Thyroid gland (tissue), 4 donors: ENCODE measurements at regions not wholly inside any gene's neighbourhood (a gene's known extent, or its start where the extent isn't known, plus 50 kb on each side); places are given as distances from the start of the nearest gene placed in this dataset.

Source experiments
- DNase-seq, 2 donors: peaks; one replicate each; pipeline ENCODE4 v3.0.0-alpha.2; 2019
- H3K27ac ChIP-seq, 3 donors: fragments of 200-600 bp; sonication (generic); 1 replicate in 2 of 3; 2 replicates in 1 of 3; pipeline ENCODE4 v1.5.1; 2016 to 2019; ENCODE audit warnings: mild to moderate bottlenecking in 1 of 3, moderate library complexity in 1 of 3
- H3K27me3 ChIP-seq: fragments of 200-600 bp; sonication (generic); one replicate; pipeline ENCODE4 v1.5.1; 2019
- H3K36me3 ChIP-seq, 2 donors: fragments of 200-600 bp; sonication (generic); one replicate each; pipeline ENCODE4 v1.5.1; 2016 to 2019
- H3K4me1 ChIP-seq, 2 donors: fragments of 200-600 bp; sonication (generic); one replicate each; pipeline ENCODE4 v1.5.1; 2017 to 2019
- H3K4me3 ChIP-seq, 3 donors: fragments of 200-600 bp; sonication (generic); replicated peaks in 1 of 3; 1 replicate in 2 of 3; 2 replicates in 1 of 3; pipeline ENCODE4 v1.5.1; 2016; ENCODE audit warnings: mild to moderate bottlenecking in 1 of 3
- H3K9me3 ChIP-seq: fragments of 200-600 bp; sonication (generic); one replicate; pipeline ENCODE4 v1.5.1; 2017
- POLR2A ChIP-seq, 2 donors: fragments of 450-650 bp; IDR thresholded peaks; one replicate each; pipeline ENCODE4 v1.6.1; 2017; ENCODE audit warnings: antibody characterized with exemption in 2 of 2, mild to moderate bottlenecking in 2 of 2, moderate library complexity in 1 of 2
- WGBS, 2 donors: methylation state at CpG; one replicate each; pipeline ENCODE4 v1.1.5; 2017; 5-methylcytosine and 5-hydroxymethylcytosine counted together
- intact Hi-C: fragments of 100-400 bp; cut with DNase I; formaldehyde crosslinking; loops from one replicate; pipeline ENCODE4 v1.15.1; 2023
- TF ChIP-seq, protein P1 (sequence below), 6 experiments: fragments of 200-600 bp in 3 of 6; fragments of 450-650 bp in 3 of 6; sonication (generic) in 3 of 6; IDR thresholded peaks; one replicate each; pipeline ENCODE4 v1.5.1; 2016 to 2019; ENCODE audit warnings: antibody characterized with exemption in 6 of 6, mild to moderate bottlenecking in 2 of 6, inconsistent platforms in 1 of 6, moderate library complexity in 1 of 6

DNA sequence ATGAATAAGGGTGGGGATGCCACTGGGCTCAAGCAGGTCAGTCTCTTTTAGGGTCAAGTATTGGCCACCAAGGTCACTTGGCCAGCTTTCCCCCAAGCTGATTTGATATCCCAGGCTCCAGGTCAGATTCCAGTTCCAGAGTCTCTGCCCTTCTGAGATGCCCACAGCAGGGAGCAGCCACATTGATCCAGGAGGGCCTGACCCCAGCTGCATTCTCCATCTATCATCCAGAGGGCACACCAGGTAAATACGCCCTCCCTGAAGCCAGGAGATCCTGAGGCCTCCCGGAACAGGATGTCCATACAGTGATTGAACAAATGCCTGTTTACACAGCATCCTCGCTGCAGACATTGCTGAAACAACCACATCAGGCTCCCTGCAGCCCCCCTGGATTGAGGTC lies 264.6 kb upstream of the TLE3 start:
- DNase-seq: no peak
- Histone ChIP-seq H3K27ac (no peak overlapping the region), H3K4me3 (no peak overlapping the region), H3K27me3 (no peaks in the 10 kb centered on the region), H3K9me3 (no peaks in the 10 kb centered on the region), H3K36me3 (no peaks in the 10 kb centered on the region), H3K4me1 (no peaks in the 10 kb centered on the region)
- intact Hi-C loops: no loop called here
- TF ChIP-seq, protein P1, sequence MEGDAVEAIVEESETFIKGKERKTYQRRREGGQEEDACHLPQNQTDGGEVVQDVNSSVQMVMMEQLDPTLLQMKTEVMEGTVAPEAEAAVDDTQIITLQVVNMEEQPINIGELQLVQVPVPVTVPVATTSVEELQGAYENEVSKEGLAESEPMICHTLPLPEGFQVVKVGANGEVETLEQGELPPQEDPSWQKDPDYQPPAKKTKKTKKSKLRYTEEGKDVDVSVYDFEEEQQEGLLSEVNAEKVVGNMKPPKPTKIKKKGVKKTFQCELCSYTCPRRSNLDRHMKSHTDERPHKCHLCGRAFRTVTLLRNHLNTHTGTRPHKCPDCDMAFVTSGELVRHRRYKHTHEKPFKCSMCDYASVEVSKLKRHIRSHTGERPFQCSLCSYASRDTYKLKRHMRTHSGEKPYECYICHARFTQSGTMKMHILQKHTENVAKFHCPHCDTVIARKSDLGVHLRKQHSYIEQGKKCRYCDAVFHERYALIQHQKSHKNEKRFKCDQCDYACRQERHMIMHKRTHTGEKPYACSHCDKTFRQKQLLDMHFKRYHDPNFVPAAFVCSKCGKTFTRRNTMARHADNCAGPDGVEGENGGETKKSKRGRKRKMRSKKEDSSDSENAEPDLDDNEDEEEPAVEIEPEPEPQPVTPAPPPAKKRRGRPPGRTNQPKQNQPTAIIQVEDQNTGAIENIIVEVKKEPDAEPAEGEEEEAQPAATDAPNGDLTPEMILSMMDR (IDR thresholded peaks at IDR 0.05): no peak
- no peak for TF ChIP-seq POLR2A (IDR thresholded peaks at IDR 0.05)
- 72 to 92% methylated on average over 2 to 3 of the region's 3 CpGs for WGBS, 2 donors

DNA sequence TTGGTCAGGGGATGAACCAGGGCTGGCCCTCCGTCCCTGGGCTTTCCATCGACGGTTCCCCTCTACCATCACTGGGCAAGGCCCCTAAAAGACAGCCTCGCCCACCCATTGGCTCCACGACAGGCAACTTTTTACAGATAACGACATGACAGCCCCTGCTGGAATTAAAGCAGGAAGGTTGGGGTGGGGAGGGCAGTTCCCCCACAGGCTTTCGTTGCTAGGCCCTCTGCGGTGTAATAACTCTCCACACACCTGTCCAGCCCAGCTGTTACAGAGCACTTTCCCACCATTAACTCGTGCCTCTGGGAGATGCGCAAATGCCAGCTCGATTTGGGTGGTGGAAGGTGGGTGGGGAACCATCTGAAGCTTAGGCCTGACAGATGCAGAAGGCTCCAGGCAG lies 264.2 kb upstream of the TLE3 start:
- 97% methylated on average over 11 of the region's 11 CpGs for WGBS, 2 donors
- DNase-seq: no peak
- TF ChIP-seq POLR2A (IDR thresholded peaks at IDR 0.05): no peak
- TF ChIP-seq, protein P1 (IDR thresholded peaks at IDR 0.05): no peak
- Histone ChIP-seq H3K4me1 (no peaks in the 10 kb centered on the region), H3K27ac (no peak overlapping the region), H3K4me3 (no peak overlapping the region), H3K9me3 (no peaks in the 10 kb centered on the region), H3K36me3 (no peaks in the 10 kb centered on the region), H3K27me3 (no peaks in the 10 kb centered on the region)
- intact Hi-C loops: no loop called here

DNA sequence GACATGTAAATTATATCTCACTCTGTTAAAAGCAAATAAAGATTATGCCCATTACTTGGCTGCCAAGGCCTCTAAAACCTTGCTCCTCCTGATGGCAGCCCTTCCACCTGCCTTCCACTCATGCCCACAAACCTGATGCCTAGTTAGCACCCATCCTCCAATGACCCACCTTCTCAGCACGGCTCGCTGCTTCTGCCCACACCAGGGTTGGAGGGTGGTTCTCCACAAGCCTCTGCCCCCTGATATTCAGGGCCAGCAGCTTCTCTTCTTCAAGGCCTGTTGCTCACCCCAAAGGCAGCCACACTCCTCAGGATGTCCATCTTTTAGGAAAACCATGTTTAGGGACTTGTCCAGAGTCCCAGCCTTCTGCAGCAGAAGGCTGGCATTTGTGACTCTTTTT lies 263.4 kb upstream of the TLE3 start:
- H3K4me1 ChIP-seq: no peaks in the 10 kb centered on the region
- 91 to 94% methylated on average over 2 of the region's 2 CpGs for WGBS, 2 donors
- no peaks in the 10 kb centered on the region for H3K27me3 ChIP-seq
- no peak overlapping the region for H3K27ac ChIP-seq
- intact Hi-C loops: no loop called here
- TF ChIP-seq POLR2A (IDR thresholded peaks at IDR 0.05): no peak
- TF ChIP-seq, protein P1 (IDR thresholded peaks at IDR 0.05): no peak
- no peaks in the 10 kb centered on the region for H3K9me3 ChIP-seq
- DNase-seq: no peak
- H3K36me3 ChIP-seq: no peaks in the 10 kb centered on the region
- H3K4me3 ChIP-seq: no peak overlapping the region

DNA sequence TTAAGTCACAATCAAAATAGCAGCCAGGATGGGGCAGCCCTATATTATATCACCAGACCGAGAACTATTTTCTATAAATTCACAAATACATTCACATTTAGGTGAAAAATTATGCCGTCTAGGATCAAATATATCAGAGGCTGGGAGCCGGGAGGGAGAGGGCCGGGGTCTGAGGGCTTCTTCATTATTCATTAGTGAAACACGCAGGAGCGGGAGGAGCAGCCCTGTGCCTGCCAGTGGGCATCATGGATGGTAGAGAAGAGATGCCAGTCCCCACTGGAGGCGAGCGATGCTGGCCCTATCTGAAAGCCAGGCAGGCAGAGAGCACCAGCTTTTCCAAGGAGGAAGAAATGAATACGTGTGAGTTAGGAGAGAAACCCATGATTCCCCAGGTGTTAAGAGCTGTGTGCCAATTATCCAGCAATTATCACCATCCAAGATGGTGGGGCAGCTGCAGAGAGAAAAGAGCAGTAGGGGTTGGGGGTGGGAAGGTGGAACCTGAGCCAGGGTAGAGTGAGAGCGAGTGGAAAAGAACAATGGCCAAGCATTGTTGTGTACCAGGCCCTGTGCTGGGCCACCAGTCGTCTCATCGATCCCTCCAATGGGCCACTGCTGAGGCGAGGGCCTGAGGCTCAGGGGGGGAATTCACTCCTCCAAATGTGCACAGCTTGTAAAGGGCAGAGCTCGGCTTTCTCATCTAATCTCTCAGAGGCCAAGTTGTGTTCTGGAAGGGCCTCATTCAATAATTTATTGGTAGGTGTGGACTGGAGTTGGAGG lies 261.3 kb upstream of the TLE3 start:
- 96% methylated on average over 14 of the region's 14 CpGs for WGBS, 2 donors
- no peak for TF ChIP-seq POLR2A (IDR thresholded peaks at IDR 0.05)
- TF ChIP-seq, protein P1 (IDR thresholded peaks at IDR 0.05): no peak
- no peak overlapping the region for H3K4me3 ChIP-seq
- DNase-seq: no peak
- H3K36me3 ChIP-seq: no peaks in the 10 kb centered on the region
- H3K9me3 ChIP-seq: no peaks in the 10 kb centered on the region
- H3K4me1 ChIP-seq: no peaks in the 10 kb centered on the region
- intact Hi-C loops: no loop called here
- no peak overlapping the region for H3K27ac ChIP-seq
- no peaks in the 10 kb centered on the region for H3K27me3 ChIP-seq

DNA sequence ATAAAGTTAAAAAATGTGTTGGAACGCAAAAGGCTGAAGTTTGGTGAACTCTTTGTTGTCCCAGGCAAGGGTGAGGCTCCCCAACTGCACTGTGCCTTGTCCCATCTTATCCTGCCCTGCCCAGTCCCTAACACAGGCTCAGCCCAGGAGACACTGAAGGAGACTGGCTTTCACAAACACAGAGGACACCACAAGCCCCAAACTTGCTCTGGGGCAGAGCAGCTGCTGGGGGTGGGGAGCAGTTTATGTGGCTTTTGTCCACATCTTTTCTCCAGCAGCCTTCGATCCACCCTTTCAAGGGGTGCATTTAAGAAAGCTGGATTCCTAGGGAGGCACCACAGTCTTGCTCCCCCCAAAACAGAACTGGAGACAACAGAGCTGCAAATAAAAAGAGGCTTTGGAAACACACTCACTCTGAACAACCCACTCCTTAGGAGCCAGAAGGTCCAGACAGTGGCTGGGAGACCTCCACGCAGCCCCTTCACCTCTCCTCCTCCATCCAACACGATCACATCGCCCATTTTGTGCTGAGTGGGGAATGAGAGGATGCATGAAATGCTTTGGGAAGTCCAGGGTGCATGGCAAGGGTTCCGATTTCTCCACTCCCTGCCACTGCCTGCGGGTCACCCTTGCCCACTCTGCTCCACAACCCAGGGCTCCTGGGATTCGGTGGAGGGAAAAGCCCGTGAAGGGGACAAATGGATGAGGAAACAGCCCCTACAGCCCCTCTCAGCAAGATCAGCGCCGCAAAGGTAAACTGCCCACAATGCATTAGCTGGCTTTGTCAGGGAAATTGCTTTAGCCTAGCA lies 260.5 kb upstream of the TLE3 start:
- no peak overlapping the region for H3K4me3 ChIP-seq
- TF ChIP-seq, protein P1 (IDR thresholded peaks at IDR 0.05): no peak
- no peak for TF ChIP-seq POLR2A (IDR thresholded peaks at IDR 0.05)
- no peak overlapping the region for H3K27ac ChIP-seq
- H3K36me3 ChIP-seq: no peaks in the 10 kb centered on the region
- H3K27me3 ChIP-seq: no peaks in the 10 kb centered on the region
- no peaks in the 10 kb centered on the region for H3K4me1 ChIP-seq
- no peaks in the 10 kb centered on the region for H3K9me3 ChIP-seq
- 90 to 96% methylated on average over 11 of the region's 11 CpGs for WGBS, 2 donors
- intact Hi-C loops: no loop called here
- no peak for DNase-seq
